Forelimb muscle (tissue), 1 donor: ENCODE measurements at regions not wholly inside any gene's neighbourhood (a gene's known extent, or its start where the extent isn't known, plus 50 kb on each side); places are given as distances from the start of the nearest gene placed in this dataset.

Experiments used
- DNase-seq: peaks from one replicate; pipeline ENCODE4 v3.0.0-alpha.2; 2013; ENCODE audit warnings: low read depth

GRCh38 chr9:90022474-90022873 is 417.7 kb downstream of the GADD45G start:
- no peak for DNase-seq

GRCh38 chr9:90023861-90024260 is 419.0 kb downstream of the GADD45G start:
- no peak for DNase-seq

GRCh38 chr9:90024409-90024808 is 419.6 kb downstream of the GADD45G start:
- DNase-seq, result no peak

GRCh38 chr9:90024823-90025222 is 420.0 kb downstream of the GADD45G start:
- no peak for DNase-seq

GRCh38 chr9:90025816-90026215 is 421.0 kb downstream of the GADD45G start:
- no peak for DNase-seq

GRCh38 chr9:90027296-90027790 is 422.5 kb downstream of the GADD45G start:
- no peak for DNase-seq

- no peak for DNase-seq
Measured at GRCh38 chr9:90029386-90029785, 424.6 kb downstream of the GADD45G start.

- DNase-seq, result no peak
Measured at GRCh38 chr9:90029996-90030395, 425.2 kb downstream of the GADD45G start.

GRCh38 chr9:90032296-90033027 is 427.6 kb downstream of the GADD45G start:
- no peak for DNase-seq

- no peak for DNase-seq
Measured at GRCh38 chr9:90033028-90033650, 428.3 kb downstream of the GADD45G start.

- DNase-seq, result no peak
Measured at GRCh38 chr9:90034071-90034470, 429.3 kb downstream of the GADD45G start.

- no peak for DNase-seq
Measured at GRCh38 chr9:90035471-90035870, 430.7 kb downstream of the GADD45G start.

GRCh38 chr9:90037146-90037797 is 432.5 kb downstream of the GADD45G start:
- DNase-seq, result no peak

- DNase-seq, result no peak
Measured at GRCh38 chr9:90038763-90039162, 434.0 kb downstream of the GADD45G start.

GRCh38 chr9:90044263-90044662 is 439.5 kb downstream of the GADD45G start:
- no peak for DNase-seq

- no peak for DNase-seq
Measured at GRCh38 chr9:90044710-90045151, 439.9 kb downstream of the GADD45G start.

- DNase-seq, result no peak
Measured at GRCh38 chr9:90046317-90046861, 441.6 kb downstream of the GADD45G start.

GRCh38 chr9:90047828-90048227 is 443.0 kb downstream of the GADD45G start:
- no peak for DNase-seq

GRCh38 chr9:90052366-90052765 is 447.6 kb downstream of the GADD45G start:
- DNase-seq, result no peak

- DNase-seq, result no peak
Measured at GRCh38 chr9:90053027-90053426, 448.2 kb downstream of the GADD45G start.

GRCh38 chr9:90054810-90055209 is 450.0 kb downstream of the GADD45G start:
- no peak for DNase-seq

GRCh38 chr9:90055226-90055625 is 450.4 kb downstream of the GADD45G start:
- no peak for DNase-seq
